H9 (cell line): ENCODE measurements at regions not wholly inside any gene's neighbourhood (a gene's known extent, or its start where the extent isn't known, plus 50 kb on each side); places are given as distances from the start of the nearest gene placed in this dataset.

ENCODE experiments used
- DNase-seq: peaks from one replicate; pipeline ENCODE4 v3.0.0-alpha.2; 2017
- H2AFZ ChIP-seq: one replicate; pipeline ENCODE4 v1.6.1; 2013; ENCODE audit warnings: mild to moderate bottlenecking, low read length, control low read depth, moderate library complexity
- H2AK5ac ChIP-seq: 2 replicates; pipeline ENCODE4 v1.6.1; 2013; ENCODE audit warnings: low read length, control low read depth, mixed read lengths; ENCODE audit not compliant: insufficient read length
- H2BK120ac ChIP-seq: one replicate; pipeline ENCODE4 v1.6.1; 2013; ENCODE audit warnings: low read depth, mild to moderate bottlenecking, low read length, control low read depth, inconsistent platforms; ENCODE audit not compliant: poor library complexity, severe bottlenecking
- H2BK12ac ChIP-seq: 2 replicates; pipeline ENCODE4 v1.6.1; 2013; ENCODE audit warnings: low read length, control low read depth, mixed read lengths, low read depth; ENCODE audit not compliant: insufficient read length
- H2BK15ac ChIP-seq: 2 replicates; pipeline ENCODE4 v1.6.1; 2013; ENCODE audit warnings: low read depth, low read length, control low read depth
- H2BK20ac ChIP-seq: one replicate; pipeline ENCODE4 v1.6.1; 2013; ENCODE audit warnings: low read depth, mild to moderate bottlenecking, low read length, control low read depth, inconsistent platforms; ENCODE audit not compliant: poor library complexity, severe bottlenecking
- H2BK5ac ChIP-seq: 2 replicates; pipeline ENCODE4 v1.6.1; 2013; ENCODE audit warnings: low read length, control low read depth, mixed read lengths; ENCODE audit not compliant: insufficient read length
- H3K14ac ChIP-seq: 2 replicates; pipeline ENCODE4 v1.6.1; 2013; ENCODE audit warnings: low read length, control low read depth; ENCODE audit not compliant: insufficient read depth
- H3K18ac ChIP-seq: 2 replicates; pipeline ENCODE4 v1.6.1; 2013; ENCODE audit warnings: low read depth, mild to moderate bottlenecking, mixed read lengths, low read length, control low read depth; ENCODE audit not compliant: insufficient read length
- H3K23ac ChIP-seq: 2 replicates; pipeline ENCODE4 v1.6.1; 2013; ENCODE audit warnings: low read length, control low read depth, mixed read lengths, low read depth; ENCODE audit not compliant: insufficient read length
- H3K23me2 ChIP-seq: 2 replicates; pipeline ENCODE4 v1.6.1; 2013; ENCODE audit warnings: low read depth, mild to moderate bottlenecking, mixed read lengths, low read length, control low read depth; ENCODE audit not compliant: insufficient read length, poor library complexity, severe bottlenecking
- H3K27ac ChIP-seq: 2 replicates; pipeline ENCODE4 v1.5.1; 2013; ENCODE audit warnings: low read length, control low read depth, mixed read lengths, low read depth; ENCODE audit not compliant: insufficient read length
- H3K27me3 ChIP-seq: 2 replicates; pipeline ENCODE4 v1.6.1; 2013; ENCODE audit warnings: low read length, control low read depth, inconsistent platforms; ENCODE audit not compliant: insufficient read depth
- H3K4ac ChIP-seq: 2 replicates; pipeline ENCODE4 v1.6.1; 2013; ENCODE audit warnings: low read depth, mild to moderate bottlenecking, control low read depth, inconsistent platforms, low read length, moderate library complexity
- H3K4me1 ChIP-seq: 2 replicates; pipeline ENCODE4 v1.6.1; 2013; ENCODE audit warnings: low read length, control low read depth, inconsistent platforms; ENCODE audit not compliant: insufficient read depth
- H3K4me2 ChIP-seq: 2 replicates; pipeline ENCODE4 v1.6.1; 2013; ENCODE audit warnings: low read length, control low read depth, mixed read lengths; ENCODE audit not compliant: insufficient read length, insufficient read depth
- H3K56ac ChIP-seq: 2 replicates; pipeline ENCODE4 v1.6.1; 2013; ENCODE audit warnings: low read depth, mild to moderate bottlenecking, mixed read lengths, low read length, control low read depth; ENCODE audit not compliant: insufficient read length
- H3K79me1 ChIP-seq: 2 replicates; pipeline ENCODE4 v1.6.1; 2013; ENCODE audit warnings: low read depth, mild to moderate bottlenecking, moderate library complexity, low read length, control low read depth, inconsistent platforms; ENCODE audit not compliant: insufficient read depth, poor library complexity, severe bottlenecking
- H3K79me2 ChIP-seq: 2 replicates; pipeline ENCODE4 v1.6.1; 2013; ENCODE audit warnings: low read length, control low read depth, inconsistent platforms; ENCODE audit not compliant: insufficient read depth
- H3K9ac ChIP-seq: 2 replicates; pipeline ENCODE4 v1.6.1; 2013; ENCODE audit warnings: low read length, control low read depth, mixed read lengths; ENCODE audit not compliant: insufficient read length; ENCODE audit errors: extremely low read depth
- H3K9me3 ChIP-seq: one replicate; pipeline ENCODE4 v1.6.1; 2013; ENCODE audit warnings: low read depth, low read length, inconsistent platforms; ENCODE audit not compliant: control insufficient read depth
- H3T11ph ChIP-seq: one replicate; pipeline ENCODE4 v1.6.1; 2013; ENCODE audit warnings: mild to moderate bottlenecking, low read length, control low read depth, inconsistent platforms
- H4K20me1 ChIP-seq: one replicate; pipeline ENCODE4 v1.6.1; 2013; ENCODE audit not compliant: control insufficient read depth, insufficient read length, insufficient read depth
- H4K5ac ChIP-seq: 2 replicates; pipeline ENCODE4 v1.6.1; 2013; ENCODE audit warnings: low read depth, mild to moderate bottlenecking, mixed read lengths, low read length, control low read depth; ENCODE audit not compliant: insufficient read length
- H4K8ac ChIP-seq: replicated peaks from 2 replicates; pipeline ENCODE4 v1.6.1; 2013; ENCODE audit warnings: low read length, control low read depth, mixed read lengths, low read depth; ENCODE audit not compliant: insufficient read length
- H4K91ac ChIP-seq: 2 replicates; pipeline ENCODE4 v1.6.1; 2013; ENCODE audit warnings: low read depth, mild to moderate bottlenecking, moderate library complexity, mixed read lengths, low read length, control low read depth; ENCODE audit not compliant: insufficient read length
- H3K27ac Mint-ChIP-seq, 3 experiments: 2 replicates in 2 of 3; 3 replicates in 1 of 3; pipeline ENCODE4 v1.8.0; 2020 to 2021; ENCODE audit warnings: mixed read lengths in 3 of 3, mild to moderate bottlenecking in 1 of 3, moderate library complexity in 1 of 3
- H3K27me3 Mint-ChIP-seq: 2 replicates; pipeline ENCODE4 v1.8.0; 2021; ENCODE audit warnings: low read depth, mild to moderate bottlenecking, moderate library complexity, mixed read lengths
- H3K36me3 Mint-ChIP-seq, 3 experiments: 2 replicates in 2 of 3; 3 replicates in 1 of 3; pipeline ENCODE4 v1.8.0; 2020 to 2021; ENCODE audit warnings: low read depth in 3 of 3, mixed read lengths in 3 of 3; ENCODE audit not compliant: insufficient read depth in 1 of 3
- H3K4me1 Mint-ChIP-seq, 2 experiments: 2 replicates each; pipeline ENCODE4 v1.8.0; 2020; ENCODE audit warnings: mixed read lengths in 2 of 2
- H3K4me3 Mint-ChIP-seq, 2 experiments: 2 replicates in 1 of 2; 3 replicates in 1 of 2; pipeline ENCODE4 v1.8.0; 2020 to 2021; ENCODE audit warnings: mild to moderate bottlenecking in 2 of 2, mixed read lengths in 2 of 2, moderate library complexity in 1 of 2
- H3K9me3 Mint-ChIP-seq, 2 experiments: 2 replicates in 1 of 2; 3 replicates in 1 of 2; pipeline ENCODE4 v1.8.0; 2020; ENCODE audit warnings: mild to moderate bottlenecking in 2 of 2, mixed read lengths in 2 of 2, moderate library complexity in 1 of 2
- WGBS: extraction: QIAGEN DNeasy Blood & Tissue Kit; methylation state at CpG from one replicate; pipeline ENCODE4 v1.1.7; 2013; ENCODE audit warnings: missing lambda C conversion rate, low lambda C conversion rate, mixed read lengths; ENCODE audit not compliant: insufficient read length; ENCODE audit errors: extremely low coverage; 5-methylcytosine and 5-hydroxymethylcytosine counted together
- TF ChIP-seq, protein P1 (sequence below): fragments of 200-600 bp; sonication (generic); conservative IDR thresholded peaks from 3 replicates; pipeline ENCODE4 v1.8.0; 2021; ENCODE audit warnings: antibody characterized with exemption, mild to moderate bottlenecking

GRCh38 chr10:3548076-3548475 is 236.9 kb downstream of the KLF6 start:
- WGBS, result no CpG with 5 or more reads among the region's 7 CpGs

More at GRCh38 chr10:3548076-3548475, 236.9 kb downstream of the KLF6 start:
- peaks cover 10 to 13% of the 10 kb centered on the region in 2 experiments; a peak in 3 of 5 replicates for H3K9me3 Mint-ChIP-seq
- H4K8ac ChIP-seq, result no peak overlapping the region
- H3K23me2 ChIP-seq, result no peaks in the 10 kb centered on the region
- no peak overlapping the region for H3K4me2 ChIP-seq
- H3K4me1 ChIP-seq, result no peaks in the 10 kb centered on the region
- no peak overlapping the region for H4K91ac ChIP-seq
- H2BK5ac ChIP-seq, result no peak overlapping the region
- no peak overlapping the region for H3K27ac Mint-ChIP-seq
- no peaks in the 10 kb centered on the region for H3K9me3 ChIP-seq
- no peak overlapping the region for H3K14ac ChIP-seq
- no peak overlapping the region for H2AFZ ChIP-seq
- no peak overlapping the region for H2AK5ac ChIP-seq
- H3K4me1 Mint-ChIP-seq, result peaks cover 2 to 5% of the 10 kb centered on the region in 2 experiments; a peak in 2 of 4 replicates
- no peak overlapping the region for H2BK12ac ChIP-seq
- no peaks in the 10 kb centered on the region for H3K79me2 ChIP-seq
- H3K27ac ChIP-seq, result no peak overlapping the region
- H3K56ac ChIP-seq, result no peak overlapping the region
- H3K4ac ChIP-seq, result no peak overlapping the region
- no peaks in the 10 kb centered on the region for H4K20me1 ChIP-seq
- H4K5ac ChIP-seq, result no peak overlapping the region
- no peak overlapping the region for H2BK120ac ChIP-seq
- no peak overlapping the region for H3K18ac ChIP-seq
- H3K4me3 Mint-ChIP-seq, result no peak overlapping the region
- DNase-seq, result no peak
- no peaks in the 10 kb centered on the region for H3K27me3 ChIP-seq
- no peak overlapping the region for H2BK20ac ChIP-seq
- H3K23ac ChIP-seq, result no peak overlapping the region
- H3K9ac ChIP-seq, result no peak overlapping the region
- no peak overlapping the region for H3T11ph ChIP-seq
- TF ChIP-seq, protein P1, sequence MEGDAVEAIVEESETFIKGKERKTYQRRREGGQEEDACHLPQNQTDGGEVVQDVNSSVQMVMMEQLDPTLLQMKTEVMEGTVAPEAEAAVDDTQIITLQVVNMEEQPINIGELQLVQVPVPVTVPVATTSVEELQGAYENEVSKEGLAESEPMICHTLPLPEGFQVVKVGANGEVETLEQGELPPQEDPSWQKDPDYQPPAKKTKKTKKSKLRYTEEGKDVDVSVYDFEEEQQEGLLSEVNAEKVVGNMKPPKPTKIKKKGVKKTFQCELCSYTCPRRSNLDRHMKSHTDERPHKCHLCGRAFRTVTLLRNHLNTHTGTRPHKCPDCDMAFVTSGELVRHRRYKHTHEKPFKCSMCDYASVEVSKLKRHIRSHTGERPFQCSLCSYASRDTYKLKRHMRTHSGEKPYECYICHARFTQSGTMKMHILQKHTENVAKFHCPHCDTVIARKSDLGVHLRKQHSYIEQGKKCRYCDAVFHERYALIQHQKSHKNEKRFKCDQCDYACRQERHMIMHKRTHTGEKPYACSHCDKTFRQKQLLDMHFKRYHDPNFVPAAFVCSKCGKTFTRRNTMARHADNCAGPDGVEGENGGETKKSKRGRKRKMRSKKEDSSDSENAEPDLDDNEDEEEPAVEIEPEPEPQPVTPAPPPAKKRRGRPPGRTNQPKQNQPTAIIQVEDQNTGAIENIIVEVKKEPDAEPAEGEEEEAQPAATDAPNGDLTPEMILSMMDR, result no peak
- no peak overlapping the region for H2BK15ac ChIP-seq
- no peaks in the 10 kb centered on the region; a peak in 1 of 7 replicates for H3K36me3 Mint-ChIP-seq
- H3K79me1 ChIP-seq, result no peaks in the 10 kb centered on the region
- peaks cover 5% of the 10 kb centered on the region for H3K27me3 Mint-ChIP-seq
